ENCODE measurements at regions not wholly inside any gene's neighbourhood (a gene's known extent, or its start where the extent isn't known, plus 50 kb on each side); places are given as distances from the start of the nearest gene placed in this dataset.
A peak's percentile ranks its signal among the peaks of the same experiment; 100 is the strongest.

DNA sequence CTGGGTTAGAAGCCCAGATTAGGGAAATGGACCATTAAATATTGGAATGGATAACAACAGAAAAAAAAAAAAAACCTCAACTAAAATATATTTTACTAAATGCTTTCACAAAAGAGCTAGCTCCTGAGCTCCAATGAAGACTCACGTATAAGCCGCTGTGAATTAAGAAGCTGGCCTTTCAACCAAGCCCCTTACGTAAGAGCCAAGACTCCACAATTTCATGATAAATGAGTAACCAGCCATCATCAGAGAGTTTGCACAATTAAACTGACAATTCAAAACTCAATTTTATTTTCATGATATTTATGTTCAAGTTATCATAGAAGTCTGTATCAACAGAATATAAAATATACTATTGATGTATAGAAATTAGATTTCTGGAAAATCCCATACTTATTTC lies 70.7 kb upstream of the HNRNPA3 start:
- H3K4me3 ChIP-seq (ENCODE audit: low read length), result no peak overlapping the region
- no peak for TF ChIP-seq ZNF274 (IDR thresholded peaks at IDR 0.05; ENCODE audit: low read depth, low read length)

DNA sequence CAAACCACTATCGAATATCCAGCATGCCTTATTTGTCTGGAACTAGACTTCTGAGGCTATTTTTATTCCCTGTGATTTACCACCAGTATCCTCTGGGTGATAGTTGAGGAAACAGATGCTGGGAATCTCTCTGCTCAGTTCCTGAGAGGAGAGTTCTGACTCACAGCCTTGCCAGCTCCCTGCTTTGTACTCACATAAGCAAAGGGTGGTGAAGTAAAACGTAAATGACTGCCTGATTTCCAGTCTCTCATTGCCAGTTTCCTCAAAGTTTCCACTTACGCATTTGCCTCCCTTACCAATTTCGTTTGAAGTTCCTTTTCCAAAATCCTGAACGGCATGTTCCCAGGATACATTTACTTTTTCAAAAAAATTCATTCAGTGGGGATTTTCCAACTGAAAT lies 69.2 kb upstream of the HNRNPA3 start:
- no peak for TF ChIP-seq ZNF274 (IDR thresholded peaks at IDR 0.05; ENCODE audit: low read depth, low read length)

DNA sequence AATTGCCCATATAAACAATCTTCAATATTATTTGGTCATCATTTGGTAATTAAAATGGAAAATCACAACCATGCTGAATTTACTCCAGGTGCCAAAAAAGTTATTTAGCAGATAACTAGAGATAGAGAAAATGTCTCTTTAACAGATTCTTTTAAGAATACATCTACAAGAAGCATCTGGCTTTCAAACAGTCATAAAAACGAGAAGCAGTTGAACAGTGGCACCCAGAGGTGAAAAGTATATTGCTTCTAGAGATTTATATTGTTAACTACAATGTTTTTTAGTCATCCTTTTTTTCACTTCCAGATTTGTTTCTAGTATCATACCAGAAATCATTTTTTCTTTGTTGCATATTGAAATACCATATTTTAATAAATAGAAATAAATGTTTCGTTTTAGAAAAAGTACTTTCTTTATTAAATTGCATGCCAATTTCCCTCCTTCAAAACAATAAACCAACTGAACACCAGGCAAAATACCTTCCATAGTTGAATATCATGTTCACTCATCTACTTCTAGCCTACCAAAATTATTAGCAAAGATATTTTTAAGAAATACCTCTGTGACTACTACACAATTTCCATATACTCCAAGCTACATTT lies 65.4 kb upstream of the HNRNPA3 start:
- no peak for TF ChIP-seq ZNF274 (IDR thresholded peaks at IDR 0.05; ENCODE audit: low read depth, low read length)
- H3K4me3 ChIP-seq (ENCODE audit: low read length), result no peak overlapping the region

More for the DNA sequence above, 69.2 kb upstream of the HNRNPA3 start:
- no peak overlapping the region for H3K4me3 ChIP-seq (ENCODE audit: low read length)

DNA sequence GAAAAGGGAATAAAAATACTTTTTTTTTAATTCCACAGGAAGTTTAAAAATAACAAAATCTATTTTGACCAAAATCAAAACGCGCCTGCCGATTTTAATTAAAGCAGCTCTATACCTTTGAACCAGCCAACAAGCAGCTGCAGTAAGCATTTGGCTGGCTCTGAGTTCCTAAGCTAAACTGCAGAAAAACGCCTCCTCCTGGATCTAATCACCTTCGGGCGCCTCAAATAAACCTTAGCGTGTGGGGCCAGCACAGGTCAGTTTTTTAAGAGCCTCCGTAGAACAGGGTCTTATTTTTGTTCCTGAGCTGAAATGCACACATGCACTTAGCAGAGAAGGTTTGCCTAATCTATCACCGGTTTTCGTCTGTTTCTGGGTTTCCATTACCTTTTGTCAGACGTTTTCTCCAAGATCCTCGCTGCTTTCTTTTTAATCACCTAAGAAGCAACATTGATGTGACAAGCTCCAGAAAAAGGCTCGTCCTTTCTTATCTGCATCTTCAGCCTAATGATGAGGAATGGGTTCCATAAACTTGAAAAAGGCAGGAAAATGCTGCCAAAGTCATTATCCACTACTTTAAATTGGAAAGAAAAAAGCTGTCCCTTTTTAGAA lies 64.7 kb upstream of the HNRNPA3 start:
- TF ChIP-seq ZNF274 (IDR thresholded peaks at IDR 0.05; ENCODE audit: low read depth, low read length), result no peak
- peak overlapping the region; percentile 36 for H3K4me3 ChIP-seq (ENCODE audit: low read length)

DNA sequence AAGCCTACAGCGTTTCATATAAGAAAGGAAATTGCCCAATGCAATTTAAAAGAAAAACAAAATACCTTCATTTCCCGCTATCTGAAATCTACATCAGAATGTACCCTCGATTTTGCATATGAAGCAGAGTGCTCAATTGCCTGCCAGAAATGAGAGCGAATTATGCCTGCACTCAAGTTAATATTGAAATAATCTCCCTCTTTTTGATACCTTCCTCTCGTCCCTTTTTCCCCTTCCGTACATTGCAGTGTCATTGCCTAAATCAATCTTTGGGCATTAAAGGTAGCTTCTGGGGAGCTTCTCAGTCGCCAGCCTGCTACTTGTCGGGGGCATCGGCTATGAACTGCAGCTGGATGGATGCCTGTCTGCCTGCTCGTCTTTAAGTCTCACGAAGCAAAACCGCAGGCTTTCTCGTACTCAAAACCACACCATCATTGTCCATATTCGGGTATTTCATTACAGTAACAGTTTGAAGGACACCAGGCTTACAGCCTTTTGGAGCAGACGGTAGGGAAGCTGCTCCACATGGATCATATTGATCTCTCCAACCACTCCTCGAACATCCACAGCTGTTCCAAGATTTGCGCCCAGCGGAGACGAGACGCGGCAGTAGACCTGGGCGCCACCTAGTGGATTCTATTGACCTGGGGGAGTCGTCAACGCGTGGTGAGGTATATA lies 64.0 kb upstream of the HNRNPA3 start:
- TF ChIP-seq ZNF274 (IDR thresholded peaks at IDR 0.05; ENCODE audit: low read depth, low read length), result no peak
- H3K4me3 ChIP-seq (ENCODE audit: low read length), result peak overlapping the region; percentile 61

DNA sequence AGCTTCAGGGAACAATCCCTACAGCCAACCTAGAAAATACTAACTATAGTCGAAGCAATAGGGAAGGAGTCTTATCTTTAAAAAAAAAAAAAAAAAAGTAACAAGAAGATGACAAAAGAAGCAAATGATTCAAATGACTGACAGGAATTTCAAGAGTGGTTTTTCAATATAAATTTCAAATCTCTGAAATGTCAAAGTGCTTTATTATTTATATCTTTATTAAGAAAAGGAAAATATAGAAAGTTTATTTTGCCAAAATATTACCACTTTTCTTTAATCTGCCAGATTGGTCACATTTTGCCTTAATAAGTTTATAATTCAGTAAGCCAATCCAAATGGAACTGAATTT lies 63.5 kb upstream of the HNRNPA3 start:
- H3K4me3 ChIP-seq (ENCODE audit: low read length), result peak overlapping the region; percentile 61; the same call in 1 of the 2 replicates
- TF ChIP-seq ZNF274 (IDR thresholded peaks at IDR 0.05; ENCODE audit: low read depth, low read length), result no peak

DNA sequence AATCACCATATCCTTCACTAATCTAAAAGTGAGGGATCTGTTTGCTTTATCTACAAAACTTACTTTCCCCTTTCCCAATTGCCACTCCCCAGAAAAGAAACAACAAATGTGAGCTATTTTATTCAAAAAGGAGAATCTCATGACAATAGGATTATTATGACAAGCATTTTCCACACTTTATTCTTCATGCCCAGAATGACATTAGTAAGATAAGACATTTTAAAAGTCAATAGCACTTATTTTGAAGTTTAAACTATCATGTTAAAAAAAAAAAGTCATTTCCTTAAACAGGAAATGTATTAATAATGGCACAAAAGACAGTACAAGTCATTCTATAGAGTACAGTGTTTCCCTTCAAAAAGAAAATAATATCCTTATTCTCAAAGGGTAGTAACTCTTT lies 58.8 kb upstream of the HNRNPA3 start:
- no peak overlapping the region for H3K4me3 ChIP-seq (ENCODE audit: low read length)
- no peak for TF ChIP-seq ZNF274 (IDR thresholded peaks at IDR 0.05; ENCODE audit: low read depth, low read length)

DNA sequence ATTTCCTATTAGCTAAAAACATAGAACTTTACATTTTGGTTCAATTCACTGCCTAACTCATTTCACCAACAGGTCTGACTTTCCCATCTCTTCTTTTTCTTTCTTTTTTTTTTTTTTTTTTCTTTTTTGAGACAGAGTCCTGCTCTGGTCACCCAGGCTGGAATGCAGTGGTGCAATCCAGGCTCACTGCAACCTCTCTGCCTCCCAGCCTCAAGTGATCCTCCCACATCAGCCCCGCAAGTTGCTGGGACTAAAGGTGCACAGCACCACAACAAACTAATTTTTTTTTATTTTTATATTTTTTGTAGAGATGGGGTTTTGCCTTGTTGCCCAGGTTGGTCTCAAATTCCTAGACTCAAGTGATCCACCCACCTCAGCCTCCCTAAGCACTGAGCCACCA lies 57.8 kb upstream of the HNRNPA3 start:
- TF ChIP-seq ZNF274 (IDR thresholded peaks at IDR 0.05; ENCODE audit: low read depth, low read length), result no peak
- H3K4me3 ChIP-seq (ENCODE audit: low read length), result no peak overlapping the region

DNA sequence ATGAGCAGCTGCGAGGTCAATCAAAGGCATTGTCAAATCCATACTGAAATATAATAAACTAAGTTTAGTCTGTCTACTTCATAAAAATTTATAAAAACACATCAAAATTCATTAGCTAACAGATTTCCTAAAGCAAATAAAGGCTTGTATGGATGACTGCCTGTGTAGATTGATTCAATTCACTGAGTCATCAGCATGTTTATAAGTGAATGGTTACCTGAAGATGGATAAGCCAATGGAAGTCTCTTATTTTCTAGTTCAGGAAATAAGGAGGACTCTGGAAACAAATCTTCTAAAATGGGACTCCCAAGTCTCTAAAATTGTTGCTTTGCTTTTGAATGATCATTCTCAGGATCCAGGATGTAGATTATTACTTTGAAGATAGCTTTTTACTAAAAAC lies 57.0 kb upstream of the HNRNPA3 start:
- no peak overlapping the region for H3K4me3 ChIP-seq (ENCODE audit: low read length)
- no peak for TF ChIP-seq ZNF274 (IDR thresholded peaks at IDR 0.05; ENCODE audit: low read depth, low read length)

DNA sequence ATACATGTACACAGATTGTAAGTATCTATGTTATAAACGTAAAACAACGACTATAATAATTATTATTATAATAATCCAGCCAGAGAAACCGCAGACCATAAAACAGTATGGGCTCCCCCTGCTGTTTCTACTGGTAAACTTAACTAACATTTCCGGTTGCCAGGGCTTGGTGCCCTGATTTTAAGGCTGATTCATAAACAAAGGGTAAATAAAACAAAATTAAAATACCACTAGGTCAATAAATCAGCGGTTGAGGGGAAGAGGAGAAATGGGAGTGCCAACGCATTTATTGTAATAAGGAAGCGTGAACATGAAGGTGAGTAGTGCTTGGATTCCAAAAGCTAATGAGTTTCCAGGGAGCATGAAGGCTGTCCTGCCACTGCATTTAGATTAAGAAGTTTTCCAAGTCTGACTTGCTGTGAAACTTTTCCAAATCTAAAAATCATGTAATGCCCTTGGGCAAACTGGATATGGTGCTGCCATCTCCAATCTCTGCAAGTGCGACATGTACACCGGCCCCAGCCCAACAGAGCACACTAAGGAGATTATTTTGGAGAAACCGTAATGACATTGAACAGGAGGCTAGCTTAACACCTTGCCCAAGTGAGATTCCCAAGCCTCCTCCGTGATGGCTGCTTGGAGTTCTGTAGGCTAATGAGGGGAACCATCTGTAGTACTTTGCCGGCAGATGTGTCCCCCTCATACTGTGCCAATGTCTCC lies 50.7 kb upstream of the HNRNPA3 start:
- no peak for TF ChIP-seq ZNF274 (IDR thresholded peaks at IDR 0.05; ENCODE audit: low read depth, low read length)
- no peak overlapping the region for H3K4me3 ChIP-seq (ENCODE audit: low read length)

All from GM08714 (cell line).